DMS79 (cell line): ENCODE measurements at regions not wholly inside any gene's neighbourhood (a gene's known extent, or its start where the extent isn't known, plus 50 kb on each side); places are given as distances from the start of the nearest gene placed in this dataset.

ENCODE experiments used
- DNase-seq: peaks from one replicate; lab custom pipeline; 2025; lab: John Stamatoyannopoulos, UW

DNA sequence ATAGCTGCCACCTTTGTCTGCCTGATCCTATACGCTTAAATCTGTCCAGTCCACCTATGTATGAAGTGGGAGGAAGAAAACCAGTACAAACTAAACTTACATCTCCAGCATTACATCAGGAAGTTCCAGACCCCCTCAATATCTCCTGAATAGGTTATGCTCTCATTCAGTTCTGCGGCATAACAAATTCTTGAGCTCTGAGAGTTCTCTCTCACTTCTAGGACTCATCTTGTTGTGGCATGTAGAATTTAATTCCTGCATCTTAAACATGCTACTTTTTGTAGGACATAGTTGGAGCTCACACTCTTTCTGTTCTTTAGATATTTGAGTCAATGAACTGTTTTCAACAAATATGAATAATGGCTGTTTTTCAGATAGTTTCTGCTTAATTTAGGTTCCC is 662.5 kb downstream of the CDH11 start:
- DNase-seq, result no peak

DNA sequence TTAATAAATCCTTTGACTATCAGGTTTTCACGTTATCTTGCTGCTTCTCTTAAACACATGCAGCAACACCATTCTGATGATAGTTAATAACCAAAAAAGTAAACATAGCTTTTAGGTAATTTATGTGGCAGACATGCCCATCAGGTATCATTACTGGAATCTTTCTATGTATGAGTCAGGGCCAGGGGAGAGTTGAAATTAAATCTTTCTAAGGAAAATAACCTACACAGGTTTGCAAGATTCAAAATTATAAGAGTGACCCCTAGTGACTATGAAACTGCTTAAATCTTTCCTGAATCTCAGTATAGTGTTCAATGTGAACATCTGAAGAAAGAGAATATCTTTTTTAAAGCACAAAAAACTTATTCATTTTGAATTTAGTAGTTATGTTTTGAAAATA is 666.6 kb downstream of the CDH11 start:
- no peak for DNase-seq

DNA sequence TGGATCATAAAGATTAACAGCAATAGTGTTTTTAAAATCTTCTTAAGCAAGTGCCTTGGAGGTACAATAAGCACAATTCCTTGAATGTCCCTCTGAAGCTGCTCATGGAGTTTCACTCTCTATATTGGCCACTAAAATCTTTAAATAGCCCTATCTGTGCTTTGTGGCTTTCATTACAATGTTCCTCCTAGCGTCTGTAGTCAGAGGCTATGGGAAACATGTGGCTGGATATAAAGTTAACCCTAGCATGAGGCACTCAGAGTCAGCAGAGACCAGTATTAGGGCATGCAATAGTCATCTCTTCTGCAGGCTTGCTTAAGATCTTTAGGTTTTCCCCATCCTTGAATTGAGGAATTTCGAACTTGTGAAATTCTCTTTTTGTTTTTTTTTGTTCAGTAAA is 668.2 kb downstream of the CDH11 start:
- no peak for DNase-seq

DNA sequence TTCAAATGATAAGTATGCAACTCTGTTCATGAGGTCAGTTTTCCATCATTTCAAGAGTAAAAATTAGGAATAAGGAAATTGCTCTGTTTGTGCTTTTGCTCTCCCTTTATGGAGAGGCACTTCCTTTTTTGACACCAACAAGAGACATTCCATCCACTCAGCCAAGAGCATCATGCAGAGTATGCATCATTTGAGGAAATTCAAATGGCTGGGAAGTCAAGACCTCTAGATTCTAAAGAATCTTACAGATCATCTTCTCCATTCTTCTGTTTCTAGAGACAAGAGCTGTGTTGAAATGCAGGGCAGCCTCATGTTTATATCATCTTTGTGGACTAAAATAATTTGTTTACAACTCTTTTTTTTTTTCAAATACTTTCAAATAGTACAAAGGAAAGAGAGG is 669.4 kb downstream of the CDH11 start:
- no peak for DNase-seq

DNA sequence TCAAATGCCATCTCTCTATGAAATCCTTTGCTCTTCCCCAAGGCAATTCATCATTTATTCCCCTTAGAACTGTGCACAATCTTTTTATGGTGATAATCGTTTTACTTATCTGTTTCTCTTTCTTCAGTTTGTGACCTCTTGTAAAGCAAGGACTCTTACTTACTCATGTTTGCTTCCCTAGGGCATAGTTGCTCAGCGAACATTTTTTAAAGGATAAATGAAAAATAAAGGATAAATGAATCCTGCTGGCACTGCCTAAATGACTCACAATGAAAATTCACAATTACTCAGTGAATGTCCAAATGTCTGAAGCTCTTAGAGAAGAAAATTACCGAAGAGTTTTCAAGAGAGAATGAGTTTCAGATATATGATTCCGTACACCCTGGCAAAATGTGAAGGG is 671.7 kb downstream of the CDH11 start:
- no peak for DNase-seq

DNA sequence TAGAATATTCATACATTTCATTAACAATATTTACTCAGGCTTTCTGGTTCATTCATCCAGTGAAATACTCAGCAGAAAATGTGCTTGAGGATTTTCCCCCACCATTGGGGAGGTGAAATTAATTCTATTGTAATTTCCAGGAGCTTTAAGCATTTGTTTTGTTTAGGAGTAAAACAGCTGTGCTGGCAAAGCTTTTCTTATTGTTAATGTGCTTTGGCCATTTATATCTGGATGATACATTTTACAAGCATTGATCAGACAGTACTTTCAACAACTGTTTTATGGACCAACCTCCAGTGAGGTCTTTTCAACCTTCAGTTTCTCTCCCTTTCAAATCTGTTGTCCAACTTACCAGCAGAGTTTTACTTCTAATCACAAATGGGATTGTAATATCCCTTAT is 672.4 kb downstream of the CDH11 start:
- no peak for DNase-seq

DNA sequence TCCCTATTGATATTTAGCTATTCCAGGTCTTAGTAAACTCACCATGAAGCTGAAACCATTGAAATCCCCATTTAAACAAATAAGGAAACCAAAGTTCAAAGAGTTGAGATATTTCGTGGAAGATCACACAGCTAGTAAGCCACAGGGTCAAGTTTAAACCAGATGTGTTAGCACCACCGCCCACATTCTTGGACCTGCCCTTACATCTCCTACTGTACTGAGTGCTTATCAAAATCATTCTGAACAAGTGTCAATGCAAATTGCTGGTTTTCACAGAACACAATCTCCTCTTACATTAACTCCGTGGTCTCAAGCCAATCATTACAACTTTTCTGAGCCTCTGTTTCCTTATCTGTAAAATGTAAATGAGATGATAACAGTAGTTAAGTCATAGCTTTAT is 676.2 kb downstream of the CDH11 start:
- no peak for DNase-seq

DNA sequence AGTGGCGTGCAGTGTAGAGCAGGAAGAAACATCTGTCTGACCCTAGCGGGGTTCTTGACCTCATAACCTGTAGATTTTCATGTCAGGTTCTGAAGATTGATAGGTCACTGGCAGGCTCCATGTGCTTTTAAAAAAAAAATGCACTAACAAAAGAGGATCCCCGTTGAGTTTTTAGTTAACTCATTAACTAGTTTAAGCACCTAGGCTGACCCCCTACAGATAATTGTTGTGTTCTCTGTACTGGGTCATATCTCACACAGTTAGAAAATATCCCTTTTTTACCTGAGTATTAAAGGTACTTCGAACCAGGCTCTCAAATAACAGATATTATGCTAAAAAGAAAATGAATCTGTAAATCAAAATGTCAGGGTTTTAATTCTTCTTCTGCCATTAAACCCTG is 676.6 kb downstream of the CDH11 start:
- DNase-seq, result no peak

DNA sequence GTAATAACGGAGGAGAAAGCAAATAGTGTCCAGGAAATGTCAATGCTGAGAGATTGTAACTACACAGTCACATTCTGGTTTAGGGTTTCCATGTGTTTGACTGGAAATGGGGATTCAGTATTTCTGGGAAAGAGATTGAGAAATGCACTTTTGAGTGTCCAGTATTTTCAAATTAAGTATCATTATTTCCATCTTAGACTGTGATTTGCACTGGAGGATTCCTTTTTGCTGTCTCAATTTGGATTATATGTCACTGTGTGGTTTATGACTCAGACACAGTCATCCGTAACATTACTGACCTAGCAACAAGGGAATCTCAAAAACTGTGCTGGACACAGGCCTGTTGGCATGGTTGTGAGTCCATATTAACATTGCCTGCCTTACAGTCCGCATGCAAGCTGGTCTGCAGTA is 681.4 kb downstream of the CDH11 start:
- no peak for DNase-seq

DNA sequence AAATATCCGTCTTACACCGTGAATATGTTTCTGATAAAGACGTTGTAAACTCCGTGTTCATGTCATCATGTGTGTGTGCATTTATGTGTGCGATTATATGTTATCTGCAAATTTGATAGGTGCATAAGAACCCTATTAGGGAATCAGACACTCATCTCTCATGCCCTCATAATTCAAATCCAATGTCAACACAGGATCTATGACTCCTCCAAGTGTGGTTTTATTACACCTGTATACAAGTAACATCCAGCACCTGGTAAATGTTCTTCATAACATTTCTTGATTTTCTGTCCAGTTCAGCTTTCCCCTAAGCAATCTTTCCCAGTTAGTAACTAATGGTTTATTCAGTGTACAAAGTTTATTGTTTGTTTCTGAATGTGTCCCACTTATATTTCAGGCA is 681.9 kb downstream of the CDH11 start:
- DNase-seq, result no peak

DNA sequence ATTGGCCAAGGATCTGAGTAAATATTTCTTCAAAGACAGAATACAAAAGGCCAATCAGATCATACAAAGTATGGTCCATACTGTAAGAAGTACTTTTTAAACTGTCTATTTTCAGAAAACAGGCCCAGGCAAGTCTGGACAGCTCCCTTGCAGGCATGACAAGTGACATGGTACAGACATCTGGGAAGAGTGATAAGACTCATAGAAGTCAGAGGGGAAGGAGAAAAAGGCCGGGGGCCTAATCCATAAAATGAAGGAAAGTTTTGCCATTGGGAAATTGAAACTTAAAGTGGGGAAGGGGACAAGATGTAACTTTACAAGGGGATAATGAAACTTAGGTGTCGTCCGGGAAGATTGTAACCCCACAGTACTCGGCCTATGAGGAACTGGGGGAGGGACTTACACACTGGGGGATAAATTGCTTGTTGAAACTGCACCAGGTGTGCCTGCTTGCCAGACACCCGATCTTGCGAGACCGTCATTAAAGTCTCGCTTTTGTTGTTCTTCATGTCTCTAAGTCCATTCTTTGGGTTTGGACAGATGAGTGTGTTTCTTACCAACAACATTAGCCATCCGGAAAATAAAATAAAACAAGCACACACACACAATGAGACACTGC is 684.0 kb downstream of the CDH11 start:
- DNase-seq, result no peak

DNA sequence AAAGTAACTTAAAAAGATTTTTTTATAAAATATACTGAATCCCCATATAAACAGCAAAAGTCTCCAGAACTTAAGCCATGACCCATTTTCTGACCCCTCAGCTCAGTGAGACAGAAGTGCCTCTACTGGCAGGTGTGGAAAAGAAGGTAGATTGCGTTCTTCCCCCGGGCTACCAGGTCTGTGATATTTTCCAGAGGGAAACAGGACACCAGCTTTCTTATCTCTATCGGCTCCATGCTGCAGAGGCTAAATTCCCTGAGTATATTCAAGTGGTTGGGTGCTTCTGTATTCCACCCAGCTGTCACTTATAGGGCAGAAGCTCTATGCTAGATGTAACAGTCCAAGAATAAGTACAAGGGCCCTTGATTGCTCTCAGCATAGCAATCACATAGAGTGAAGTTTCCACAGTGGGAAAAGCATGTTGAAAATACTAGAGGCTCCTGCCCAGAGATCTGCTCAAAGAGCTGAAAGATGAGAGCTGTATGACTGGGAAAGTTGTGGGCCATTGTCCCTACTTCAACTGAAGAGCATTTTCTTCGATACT is 687.3 kb downstream of the CDH11 start:
- peak; percentile 19 for DNase-seq

DNA sequence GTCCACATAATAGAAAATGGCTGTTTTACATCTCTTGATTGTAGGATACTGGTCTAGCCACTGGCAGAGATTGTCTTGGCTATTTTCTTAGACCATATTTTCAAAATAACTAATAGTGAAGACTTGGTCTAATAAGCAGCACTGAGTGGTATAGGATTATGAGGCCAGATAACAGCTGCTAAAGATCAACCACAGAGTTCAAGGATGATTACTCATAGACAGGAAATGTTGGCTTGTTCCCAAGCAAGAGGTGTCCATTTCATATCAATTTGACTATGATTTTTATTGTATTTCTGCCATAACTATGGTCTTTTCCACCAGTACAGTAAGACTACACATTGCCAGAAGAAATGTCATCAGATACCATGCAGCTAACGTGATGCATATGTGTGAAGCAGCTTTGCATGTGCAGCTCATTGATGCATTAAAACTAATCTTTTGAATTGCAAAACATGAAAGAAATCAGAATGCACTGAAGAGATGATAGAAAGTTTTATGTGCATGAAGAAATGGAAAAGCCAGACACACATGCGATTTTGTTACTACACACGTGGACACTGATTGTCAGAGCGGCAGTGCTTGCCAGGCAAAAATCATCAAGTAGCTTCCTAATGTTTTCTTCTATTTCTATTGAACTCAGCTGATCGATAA is 693.3 kb downstream of the CDH11 start:
- DNase-seq, result no peak

DNA sequence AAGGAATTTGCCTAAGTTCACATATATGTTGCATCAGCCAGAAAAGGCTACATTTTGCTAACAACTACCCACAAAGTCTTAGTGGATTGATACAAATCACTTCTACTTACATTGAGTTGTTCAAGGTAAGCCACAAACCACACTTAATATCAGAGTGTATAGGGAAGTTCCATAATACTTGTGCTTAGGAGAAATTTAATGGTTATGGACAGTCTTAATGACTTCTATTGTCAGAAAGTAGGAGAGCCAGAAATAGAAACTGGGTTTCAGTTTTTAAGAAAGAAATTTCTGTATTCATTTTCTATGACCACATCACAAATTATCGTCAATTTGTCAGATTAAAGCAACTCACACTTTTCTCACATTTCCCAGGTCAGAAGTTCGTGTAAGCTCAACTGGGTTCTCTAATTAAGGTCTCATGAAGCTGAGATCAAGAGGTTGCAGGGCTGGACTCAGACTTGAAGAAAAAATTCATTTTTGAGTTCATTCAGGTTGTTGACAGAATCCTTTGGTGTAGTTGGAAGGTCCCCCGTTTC is 695.7 kb downstream of the CDH11 start:
- DNase-seq, result no peak

DNA sequence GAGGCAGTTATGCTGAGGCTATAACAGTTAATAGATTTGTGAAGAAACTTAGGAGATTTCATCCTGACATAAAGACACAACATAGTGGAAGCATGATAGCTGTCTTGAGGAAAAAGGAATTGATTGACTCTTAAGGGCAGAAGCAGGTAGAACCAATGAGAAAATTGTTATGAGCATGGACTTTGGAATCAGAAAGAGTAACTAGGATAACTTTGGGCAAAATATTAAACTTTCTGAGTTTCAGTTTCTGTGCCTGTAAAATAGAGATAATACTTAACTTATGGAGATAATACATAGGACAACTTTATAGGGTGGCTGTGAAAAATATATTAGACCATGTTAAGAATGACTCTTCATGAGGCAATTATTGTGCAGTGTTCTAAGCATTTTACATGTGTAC is 696.5 kb downstream of the CDH11 start:
- DNase-seq, result no peak

DNA sequence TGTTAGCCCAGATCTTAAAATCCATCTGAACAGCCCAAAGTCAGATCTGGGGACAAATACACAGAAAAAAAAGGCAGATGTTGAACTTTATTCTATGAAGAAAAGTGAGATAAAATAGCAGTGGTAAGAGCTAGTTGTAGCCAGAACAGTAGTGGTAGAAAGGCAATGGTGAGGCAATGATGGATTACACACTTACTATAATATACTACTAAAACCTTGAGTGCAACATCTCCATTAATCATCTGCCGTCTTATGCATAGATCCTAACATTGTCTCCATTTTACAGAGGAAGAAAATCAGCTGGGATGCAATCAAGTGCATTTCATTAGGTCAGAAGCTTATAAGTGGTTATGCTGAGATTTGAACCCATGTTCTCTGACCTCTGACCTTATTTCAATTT is 699.6 kb downstream of the CDH11 start:
- DNase-seq, result no peak

DNA sequence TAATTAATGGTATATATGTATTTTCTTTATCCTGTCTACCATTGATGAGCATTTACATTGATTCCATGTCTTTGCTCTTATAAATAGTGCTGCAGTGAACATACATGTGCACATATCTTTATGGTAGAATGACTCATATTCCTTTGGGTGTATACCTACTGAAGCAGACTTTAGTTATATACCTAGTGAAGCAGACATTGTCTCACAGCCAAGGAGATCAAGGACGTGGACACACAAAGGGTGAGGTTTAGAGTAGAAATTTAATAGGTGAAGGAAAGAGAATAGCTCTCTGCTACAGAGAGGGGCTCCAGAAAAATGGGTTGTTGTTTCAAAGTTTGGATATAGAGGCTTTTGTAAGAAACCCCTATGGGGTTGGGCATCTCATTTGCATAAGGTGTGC is 700.3 kb downstream of the CDH11 start:
- no peak for DNase-seq

DNA sequence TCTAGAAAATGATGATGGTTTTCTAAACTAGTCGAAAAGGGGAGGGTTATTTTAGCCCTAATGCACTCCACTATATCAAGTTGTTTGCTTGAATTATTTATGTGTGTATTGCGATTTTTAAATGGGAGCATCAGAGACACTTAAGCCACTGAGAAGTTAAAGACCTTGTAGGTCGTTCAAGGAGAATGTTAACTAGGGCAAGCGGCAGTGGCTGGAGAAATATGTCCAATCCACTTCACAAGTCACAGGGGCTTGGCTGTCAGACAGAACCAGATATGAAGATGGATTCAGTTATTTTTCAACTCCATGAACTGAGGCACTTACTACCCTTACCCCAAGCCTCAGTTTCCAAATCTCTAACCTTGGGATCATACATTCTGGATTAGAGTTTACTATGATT is 702.0 kb downstream of the CDH11 start:
- DNase-seq, result peak; percentile 25

DNA sequence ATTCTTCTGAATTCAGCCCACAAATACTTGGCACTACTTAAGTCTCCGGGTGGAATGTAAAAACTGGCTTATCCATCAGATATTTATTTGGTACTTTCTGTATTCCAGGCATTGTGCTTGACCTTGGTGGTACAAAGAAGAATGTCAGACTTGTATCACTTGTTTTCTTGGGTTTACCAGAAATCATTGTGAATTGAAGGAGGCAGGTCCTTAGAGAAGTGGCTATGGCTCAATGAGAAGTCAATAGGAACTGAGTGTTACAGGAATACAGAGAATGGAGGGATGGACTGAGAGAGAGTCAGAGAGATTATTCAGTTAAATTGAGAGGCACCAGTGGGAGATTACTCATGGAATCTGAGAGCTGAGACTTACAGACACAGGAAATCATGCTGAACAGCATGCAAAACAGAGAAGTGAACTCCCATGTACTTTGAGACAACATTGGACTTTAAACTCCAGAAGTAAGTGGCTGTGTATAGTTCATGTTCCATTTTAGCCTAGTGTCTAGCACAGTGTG is 704.1 kb downstream of the CDH11 start:
- DNase-seq, result peak; percentile 33

DNA sequence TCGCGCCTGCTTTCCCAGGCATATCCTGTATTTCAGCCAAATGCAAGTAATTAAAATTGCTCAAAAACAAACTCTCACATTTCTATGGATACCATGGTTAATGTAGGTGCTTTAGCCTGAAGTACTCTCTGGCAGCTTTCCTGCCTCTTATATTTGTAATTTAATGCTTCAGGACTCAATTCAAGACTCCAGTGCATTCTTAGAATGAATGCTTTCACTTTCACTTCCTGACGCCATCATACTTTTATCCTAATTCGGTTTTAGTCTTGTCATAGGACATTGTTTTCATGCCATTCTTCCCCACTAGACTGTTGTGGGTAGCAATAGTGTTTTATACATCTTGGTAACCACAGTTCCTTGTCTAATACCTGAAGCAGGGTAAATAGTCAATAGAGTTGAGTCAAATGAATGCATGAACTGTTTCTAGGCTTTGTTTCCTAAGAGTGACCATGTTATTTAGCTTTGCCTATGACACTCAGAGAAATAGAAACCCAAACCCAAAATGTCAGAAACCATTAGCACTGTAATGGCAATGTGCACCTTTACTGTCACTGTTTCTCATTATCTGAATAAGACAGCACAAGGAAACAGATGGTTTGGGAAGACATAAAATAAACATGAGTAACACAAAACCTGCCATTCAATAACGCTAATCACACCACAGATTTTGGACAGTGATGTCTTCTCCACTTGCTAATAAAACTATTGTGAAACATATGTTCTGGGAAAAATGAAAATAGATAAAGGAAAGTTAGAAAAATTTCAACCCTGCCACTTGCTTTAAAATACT is 705.5 kb downstream of the CDH11 start:
- peak; percentile 59 for DNase-seq

DNA sequence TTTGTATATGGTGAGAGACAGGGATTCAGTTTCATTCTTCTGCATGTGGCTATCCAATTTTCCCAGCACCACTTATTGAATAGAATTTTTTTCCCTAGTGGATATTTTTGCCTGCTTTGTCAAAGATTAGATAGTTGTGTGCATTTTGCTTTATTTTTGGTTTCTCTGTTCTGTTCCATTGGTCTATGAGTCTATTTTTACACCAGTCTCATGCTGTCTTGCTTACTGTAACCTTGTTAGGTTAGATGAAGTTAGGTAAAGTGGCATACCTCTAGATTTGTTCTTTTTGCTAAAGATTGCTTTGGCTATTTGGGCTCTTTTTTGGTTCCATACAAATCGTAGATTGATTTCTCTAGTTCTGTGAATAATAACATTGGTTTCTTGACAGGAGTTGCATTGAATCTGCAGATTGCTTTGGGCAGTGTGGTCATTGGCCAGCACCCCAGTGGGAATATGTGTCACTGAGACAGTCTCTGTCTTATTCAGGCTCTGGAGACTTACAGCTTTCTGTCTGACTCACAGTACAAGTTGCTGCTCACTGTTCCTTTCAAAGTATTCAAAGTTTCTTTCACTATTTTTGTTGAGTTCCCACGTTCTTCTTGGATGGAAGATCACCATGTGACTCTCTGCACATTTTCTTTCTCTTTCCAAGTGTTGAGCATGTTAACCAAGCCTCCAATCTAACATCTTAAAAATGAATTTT is 709.1 kb downstream of the CDH11 start:
- no peak for DNase-seq

DNA sequence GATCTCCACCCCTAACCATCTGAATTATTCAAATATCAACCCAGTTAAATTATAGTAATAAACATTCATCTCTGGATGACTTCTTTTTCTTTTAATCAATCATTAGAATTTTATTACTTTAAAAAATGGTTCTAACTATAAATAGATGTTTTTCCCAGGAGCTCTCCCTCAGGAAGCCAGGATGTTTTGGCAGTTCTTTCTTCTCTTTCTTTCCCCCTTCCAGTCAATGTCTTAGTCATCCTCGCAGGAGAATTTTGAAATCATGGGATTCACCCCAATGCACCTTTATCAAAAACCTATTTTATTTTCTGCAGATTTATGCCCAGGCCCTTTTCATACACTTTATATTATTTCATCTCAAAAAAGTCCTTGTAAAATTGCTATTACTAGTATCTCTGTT is 711.6 kb downstream of the CDH11 start:
- no peak for DNase-seq
